ENCODE measurements at regions not wholly inside any gene's neighbourhood (a gene's known extent, or its start where the extent isn't known, plus 50 kb on each side); places are given as distances from the start of the nearest gene placed in this dataset.
"Not testable (repeated sequence)": the region's sequence is repeated elsewhere in the genome, so short reads cannot be mapped to it uniquely, and the experiment has no call there.

DNA sequence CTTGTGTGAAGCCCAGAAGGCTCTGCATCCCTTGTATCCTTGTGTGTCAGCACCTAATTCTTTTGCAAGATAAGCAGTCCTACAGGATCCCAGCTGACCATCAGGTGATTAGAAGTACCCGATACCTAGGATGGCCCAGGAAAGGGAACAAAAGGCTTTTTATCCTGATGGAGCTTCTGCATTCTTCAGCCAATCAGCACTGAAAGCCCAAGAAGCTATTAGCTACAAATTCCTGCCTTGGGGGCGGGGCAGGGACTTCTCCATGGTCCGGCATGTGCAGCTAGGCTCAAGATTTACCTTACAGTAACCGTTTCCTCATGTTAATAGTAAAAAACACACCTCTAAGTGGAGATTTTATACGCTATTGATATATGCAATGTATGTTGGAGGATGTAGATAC is 264.6 kb upstream of the THUMPD2 start:
- DNase-seq (ENCODE audit: low read depth): no peak

DNA sequence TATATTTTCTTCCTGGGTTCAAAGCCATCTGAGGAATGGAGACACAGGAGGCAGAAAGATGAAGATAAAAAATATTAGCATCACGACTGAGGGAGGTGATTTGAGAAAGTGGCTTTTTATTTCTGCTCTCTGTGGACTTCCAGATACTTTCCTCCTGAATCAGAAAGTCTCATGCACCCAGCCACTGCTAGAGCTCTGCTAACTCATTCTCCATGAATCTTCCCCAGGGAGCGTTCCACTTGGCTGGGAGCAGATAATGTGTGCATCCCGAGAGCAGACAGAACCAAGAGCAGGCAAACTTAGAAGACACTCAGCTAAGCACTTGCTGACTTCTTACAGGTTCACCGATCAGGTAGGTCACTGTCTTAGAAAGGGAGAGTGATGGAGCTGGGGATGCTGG is 264.1 kb upstream of the THUMPD2 start:
- no peak for DNase-seq (ENCODE audit: low read depth)

DNA sequence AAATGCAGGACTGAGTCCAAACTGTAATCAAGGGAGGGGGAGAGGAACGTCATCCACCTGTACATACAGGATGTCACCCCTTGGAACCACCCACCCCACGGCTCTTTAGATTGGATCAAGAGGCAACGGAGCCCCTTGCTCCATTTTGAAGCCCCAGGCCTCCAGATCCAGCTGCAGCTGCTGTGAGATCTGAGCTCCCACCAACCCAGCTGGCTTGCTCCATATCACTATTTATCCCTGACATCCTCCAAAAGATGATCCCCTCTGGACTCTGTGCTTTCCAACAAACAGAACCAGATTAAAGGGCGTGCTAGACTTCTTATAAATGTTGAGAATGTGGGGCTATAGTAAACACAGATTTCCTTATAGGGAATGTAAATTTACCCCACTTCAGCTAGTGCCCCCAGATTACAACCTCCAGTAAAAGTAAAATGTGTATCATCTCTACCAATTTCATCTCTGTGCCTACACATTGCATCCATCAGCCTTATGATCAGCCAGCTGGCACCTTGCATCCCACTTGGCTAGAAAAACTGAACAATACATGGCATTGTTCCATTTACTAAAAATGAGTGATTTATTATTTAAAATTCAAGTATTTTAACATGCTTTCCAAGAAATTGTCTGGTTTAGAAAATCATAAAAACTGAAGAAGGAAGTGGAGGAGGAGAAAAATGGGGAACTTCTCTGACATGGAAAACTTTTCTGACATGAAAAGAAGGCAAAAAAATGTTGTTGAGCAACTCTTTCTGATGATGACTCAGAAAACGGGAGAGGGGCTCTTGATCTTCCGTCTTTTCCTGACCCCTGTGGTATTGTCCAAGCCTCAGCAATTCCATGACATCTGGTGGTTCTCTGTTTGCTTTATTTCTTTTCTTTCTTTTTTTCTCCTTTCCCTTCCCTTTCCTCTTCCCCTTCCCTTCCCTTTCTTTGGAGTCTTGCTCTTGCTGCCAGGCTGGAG is 262.6 kb upstream of the THUMPD2 start:
- DNase-seq (ENCODE audit: low read depth): peak; percentile 65

DNA sequence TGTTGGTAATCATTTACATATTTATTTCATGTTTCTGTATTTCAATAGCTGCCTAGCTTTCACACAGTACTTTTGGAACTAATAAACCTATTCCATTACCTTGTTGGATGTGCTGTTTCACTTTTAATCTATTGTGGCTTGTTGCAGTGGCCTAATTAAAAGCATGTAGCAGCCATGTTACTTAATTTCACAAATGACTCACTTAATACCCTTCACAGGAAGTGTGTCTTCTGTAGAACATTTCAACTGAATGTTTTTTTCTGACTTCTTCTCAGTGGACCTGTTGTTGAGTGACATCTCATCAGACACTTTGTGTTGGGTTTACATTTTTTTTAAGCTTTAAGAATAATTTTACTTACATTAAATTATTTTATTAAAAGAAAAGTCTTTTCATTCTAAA is 260.5 kb upstream of the THUMPD2 start:
- no peak for DNase-seq (ENCODE audit: low read depth)

DNA sequence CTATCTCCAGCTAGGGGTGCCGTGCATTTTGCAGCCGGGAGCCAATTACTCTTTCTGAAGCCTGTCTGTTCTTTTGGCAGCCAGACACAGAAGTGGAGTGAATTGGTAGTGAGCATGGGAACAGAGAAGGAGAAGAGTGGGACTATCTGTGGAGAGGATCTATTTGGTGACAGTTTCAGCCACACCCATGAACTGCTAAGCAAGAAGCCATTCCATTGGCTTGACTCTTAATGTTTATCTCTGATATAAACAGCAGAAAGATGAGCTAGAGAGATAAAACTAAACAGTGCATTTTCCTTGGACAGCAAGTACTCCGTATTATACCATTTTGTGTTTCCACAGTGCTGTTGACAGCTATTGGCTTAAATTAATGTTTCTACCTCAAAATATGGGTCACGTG is 259.6 kb upstream of the THUMPD2 start:
- no peak for DNase-seq (ENCODE audit: low read depth)

DNA sequence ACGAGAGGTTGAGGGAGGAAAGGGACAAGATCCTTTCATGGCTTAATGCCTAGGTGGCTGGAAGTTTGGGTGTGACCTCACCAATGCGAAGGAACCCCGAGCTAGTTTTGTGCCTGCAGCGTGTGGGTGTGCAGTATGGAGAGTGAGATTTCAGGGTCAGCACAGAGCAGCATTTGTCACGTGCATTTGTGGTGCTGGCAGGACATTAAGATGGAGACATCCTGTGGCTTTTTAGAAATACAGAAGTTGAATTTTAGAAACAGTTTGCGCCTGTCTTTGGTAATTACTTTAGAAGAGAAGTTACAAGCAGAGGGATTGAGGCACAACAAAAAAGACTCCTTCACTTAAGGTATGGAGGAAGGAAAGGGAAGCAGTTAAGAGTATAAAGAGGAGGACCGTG is 258.2 kb upstream of the THUMPD2 start:
- DNase-seq (ENCODE audit: low read depth): no peak

DNA sequence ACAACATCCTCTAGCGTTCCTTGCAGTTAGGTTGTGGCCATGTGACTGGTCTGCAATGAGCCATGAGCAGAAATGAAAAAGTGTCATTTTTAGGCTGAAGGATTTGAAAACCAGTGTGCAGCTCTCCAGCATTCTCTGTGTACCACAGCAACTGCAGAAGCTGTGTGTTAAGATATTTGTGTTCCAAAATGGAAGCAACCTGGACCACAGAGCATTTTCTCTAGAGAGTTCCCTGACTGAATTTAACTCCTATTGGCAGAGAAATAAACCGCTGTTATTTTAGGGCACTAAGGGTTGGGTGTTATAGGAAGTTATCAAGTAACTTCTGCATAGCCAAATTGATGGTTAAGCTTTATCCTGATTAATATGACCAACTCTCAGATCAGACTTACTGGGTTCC is 257.2 kb upstream of the THUMPD2 start:
- no peak for DNase-seq (ENCODE audit: low read depth)

DNA sequence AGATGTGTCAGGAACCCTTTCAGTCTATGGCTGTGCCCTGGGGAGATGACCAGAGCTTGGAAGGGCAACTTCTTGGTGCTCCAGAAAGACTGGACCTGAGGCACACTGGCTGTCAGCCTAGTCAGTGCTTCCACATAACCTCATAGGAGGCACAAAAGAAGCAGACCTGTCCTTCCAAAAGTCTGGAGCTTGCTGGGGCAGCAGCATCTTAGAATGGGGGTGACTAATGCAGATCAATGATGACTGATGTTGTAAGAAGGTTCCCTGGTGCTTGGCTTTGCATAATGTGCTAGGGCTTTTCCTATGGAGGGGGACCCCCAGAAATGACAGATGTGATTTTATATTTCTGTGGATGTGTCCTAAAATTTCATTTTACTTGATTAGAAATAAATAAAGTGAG is 255.7 kb upstream of the THUMPD2 start:
- no peak for DNase-seq (ENCODE audit: low read depth)

DNA sequence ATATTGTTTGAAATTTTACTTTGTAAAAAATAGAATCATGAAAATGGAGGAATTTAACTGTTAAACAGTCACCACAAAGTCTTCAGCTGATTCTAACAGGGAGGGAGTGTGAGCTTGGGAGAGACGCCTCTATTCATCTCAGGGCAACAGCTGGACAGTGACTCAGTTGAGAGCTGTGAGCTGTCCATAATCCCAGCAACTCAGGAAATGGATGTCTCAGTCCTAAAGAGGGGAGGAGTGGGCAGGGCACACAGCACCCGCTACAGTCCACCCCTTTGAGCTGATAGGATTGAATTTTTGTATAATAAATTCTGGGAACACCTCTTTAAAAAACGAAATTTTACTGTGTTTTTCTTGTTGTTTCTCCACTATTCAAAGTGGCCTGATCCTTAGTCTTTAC is 255.1 kb upstream of the THUMPD2 start:
- no peak for DNase-seq (ENCODE audit: low read depth)

DNA sequence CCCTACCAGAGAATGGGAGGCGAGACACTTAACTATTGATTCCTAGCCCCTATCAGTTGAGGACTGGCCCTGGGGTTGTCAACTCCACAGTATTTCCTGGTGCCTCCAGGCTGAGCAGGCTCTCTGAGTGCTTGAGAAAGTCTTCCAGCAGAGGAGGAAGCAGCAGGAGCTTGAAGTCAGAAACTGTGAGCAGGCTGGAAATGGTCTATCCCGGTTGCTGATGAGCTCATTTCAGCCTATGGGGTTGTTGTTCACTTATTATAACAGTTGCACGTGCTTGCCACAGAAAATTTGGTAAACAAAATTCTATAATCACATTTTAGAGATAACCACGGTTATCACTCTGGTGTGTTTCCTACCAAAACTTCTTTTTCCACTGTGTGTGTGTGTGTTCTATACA is 254.7 kb upstream of the THUMPD2 start:
- no peak for DNase-seq (ENCODE audit: low read depth)

DNA sequence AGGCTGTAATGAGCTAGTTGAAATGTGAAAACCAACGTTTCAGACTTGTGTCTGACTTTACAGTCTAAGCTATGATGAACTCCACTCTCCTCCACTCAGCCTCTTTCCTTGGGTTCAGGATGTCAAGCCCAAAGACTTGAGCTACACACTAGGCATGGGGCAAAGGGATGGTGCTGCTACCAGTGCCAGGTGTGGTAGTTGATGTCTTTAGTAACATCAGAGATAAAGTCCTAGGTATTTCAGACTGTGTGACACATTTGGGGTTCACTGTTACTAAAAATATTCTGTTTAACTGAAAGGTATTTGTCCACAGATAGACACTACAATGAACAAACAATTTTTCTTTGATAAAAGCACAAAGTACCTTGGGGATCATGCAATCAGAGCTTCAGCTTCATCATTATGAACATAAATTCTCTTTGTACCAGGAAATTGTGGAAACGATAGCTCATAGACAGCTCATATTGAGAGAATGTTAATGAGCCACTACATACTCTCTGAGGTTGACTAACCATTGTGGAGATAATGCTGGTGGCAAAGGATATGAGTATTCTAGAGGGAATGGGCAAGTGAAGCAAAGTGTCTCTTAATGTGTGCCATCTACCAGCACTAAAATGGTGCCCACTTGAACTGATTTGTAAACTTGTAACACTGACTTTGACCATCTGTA is 253.7 kb upstream of the THUMPD2 start:
- peak; percentile 35 for DNase-seq (ENCODE audit: low read depth)

DNA sequence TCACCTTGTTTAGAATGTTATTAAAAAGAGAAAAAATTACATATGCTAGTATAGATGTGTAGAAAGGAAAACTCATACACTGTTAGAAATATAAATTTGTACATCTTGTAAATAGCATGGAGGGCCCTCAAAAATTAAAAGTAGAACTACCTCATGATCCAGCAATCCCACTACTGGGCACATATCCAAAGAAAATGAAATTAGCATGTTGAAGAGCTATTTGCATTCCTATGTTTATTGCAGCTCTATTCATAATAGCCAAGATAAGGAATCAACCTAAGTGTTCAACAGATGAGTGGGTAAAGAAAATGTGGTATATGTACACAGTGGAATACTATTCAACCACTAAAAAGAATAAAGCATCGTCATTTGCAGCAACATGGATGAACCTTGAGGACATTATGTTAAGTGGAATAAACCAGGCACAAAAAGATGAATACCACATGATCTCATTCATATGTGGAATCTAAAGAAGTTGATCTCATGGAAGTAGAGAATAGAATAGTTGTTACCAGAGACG is 251.5 kb upstream of the THUMPD2 start:
- DNase-seq (ENCODE audit: low read depth): no peak

DNA sequence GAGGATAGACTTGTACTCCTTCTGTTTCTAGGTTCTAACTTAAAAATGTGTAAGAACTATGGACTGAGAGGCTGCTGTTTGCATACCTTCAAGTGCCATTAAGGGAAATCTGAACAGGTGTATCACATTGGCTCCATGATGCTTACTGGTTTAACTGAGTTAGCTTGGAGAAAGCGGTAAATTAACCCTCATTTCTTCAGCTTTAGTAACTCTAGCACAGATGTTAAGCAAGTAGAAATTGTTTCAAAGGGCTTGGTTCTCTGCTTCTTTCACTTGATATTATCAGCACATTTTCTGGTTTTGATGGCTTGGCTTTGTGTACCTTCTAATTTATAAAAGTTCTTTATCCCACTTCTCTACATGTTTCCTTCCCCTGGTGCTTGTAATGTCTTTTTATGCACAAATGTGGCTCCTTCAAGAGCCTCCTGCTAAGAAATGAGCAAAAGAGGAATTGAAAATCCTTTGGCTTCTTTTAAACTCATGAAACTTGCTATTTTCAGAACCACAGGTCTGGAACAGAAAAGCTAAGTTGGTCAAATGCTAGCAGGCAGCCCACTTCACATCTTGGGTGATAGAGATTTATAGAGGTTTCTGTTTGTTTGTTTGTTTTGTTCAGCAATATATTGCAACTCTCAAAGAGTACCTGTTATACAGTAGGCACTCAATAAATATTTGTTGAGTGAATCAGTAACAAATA is 249.9 kb upstream of the THUMPD2 start:
- no peak for DNase-seq (ENCODE audit: low read depth)

DNA sequence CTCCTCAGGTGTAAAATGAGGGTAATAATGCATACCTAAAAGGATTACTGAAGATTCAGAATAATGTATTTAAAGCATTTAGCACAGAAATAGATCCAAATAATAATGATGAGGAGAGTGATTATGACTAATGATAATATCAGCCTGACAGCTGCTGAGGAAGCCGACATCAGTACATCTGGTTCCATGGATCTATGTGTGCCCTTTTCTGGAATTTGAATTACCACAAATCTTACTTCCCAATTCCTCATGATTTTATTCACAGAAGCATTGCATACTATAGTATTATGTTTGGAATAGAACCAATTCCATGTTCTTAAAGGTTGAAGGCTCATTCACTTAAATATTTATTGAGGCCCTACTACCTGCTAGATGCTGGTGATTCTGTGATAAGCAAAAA is 248.9 kb upstream of the THUMPD2 start:
- peak; percentile 22 for DNase-seq (ENCODE audit: low read depth)

DNA sequence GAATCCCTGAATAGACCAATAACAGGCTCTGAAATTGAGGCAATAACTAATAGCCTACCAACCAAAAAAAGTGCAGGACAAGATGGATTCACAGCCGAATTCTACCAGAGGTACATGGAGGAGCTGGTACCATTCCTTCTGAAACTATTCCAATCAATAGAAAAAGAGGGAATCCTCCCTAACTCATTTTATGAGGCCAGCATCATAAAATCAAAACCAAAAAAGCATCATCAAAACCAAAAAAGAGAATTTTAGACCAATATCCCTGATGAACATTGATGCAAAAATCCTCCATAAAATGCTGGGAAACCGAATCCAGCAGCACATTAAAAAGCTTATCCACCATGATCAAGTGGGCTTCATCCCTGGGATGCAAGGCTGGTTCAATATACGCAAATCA is 246.2 kb upstream of the THUMPD2 start:
- DNase-seq (ENCODE audit: low read depth): not testable (repeated sequence)

DNA sequence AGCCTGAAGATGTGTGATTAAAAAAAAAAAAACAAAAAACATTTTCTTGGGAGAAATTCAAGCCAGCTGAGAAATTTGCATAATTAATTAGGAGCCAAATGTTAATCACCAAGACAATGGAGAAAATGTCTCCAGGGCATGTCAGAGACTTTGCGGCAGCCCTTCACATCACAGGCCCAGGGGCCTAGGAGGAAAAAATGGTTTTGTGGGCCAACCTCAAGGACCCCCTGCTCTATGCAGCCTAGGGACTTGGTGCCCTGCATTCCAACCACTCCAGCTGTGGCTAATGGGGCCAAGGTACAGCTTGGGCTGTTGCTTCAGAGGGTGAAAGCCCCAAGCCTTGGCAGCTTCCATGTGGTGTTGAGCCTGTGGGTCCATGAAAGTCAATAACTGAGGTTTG is 241.9 kb upstream of the THUMPD2 start:
- DNase-seq (ENCODE audit: low read depth): no peak

DNA sequence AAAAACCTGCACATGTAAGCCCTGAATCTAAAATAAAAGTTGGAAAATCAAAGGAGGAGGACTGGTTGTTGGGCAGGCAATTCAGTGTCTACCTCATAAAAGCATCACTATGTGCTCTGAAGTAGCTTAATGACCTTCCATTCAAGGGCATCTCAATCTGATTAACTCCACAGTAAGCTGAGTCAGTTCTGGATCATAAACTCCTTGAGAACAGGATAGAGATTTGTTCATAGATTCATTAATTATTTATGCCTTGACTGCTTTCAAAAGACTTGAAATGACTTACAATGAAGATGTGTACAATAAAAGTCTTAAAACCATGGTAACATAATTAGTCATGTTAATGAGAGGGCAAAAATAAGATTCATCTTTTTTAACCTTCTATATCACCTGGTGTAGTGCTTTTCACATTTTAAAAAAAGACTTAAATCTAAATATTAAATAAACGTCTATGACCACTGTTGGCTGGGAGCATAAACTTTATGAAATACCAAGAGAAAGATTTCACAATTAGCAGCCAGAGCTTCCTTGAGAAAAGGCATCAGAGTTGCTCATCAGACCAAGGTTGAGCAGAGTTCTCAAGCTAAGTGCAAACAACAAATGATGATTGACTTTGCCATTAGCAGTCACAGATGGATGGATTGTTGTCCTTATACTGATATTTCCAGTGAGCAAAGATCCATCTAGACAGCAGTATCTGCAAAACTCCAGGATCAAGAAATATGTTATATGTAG is 237.3 kb upstream of the THUMPD2 start:
- peak; percentile 20 for DNase-seq (ENCODE audit: low read depth)

DNA sequence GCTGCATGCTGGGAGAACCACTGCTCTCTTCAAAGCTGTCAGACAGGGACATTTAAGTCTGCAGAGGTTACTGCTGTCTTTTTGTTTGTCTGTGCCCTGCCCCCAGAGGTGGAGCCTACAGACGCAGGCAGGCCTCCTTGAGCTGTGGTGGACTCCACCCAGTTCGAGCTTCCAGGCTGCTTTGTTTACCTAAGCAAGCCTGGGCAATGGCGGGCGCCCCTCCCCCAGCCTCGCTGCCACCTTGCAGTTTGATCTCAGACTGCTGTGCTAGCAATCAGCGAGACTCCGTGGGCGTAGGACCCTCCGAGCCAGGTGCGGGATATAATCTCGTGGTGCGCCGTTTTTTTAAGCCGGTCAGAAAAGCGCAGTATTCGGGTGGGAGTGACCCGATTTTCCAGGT is 234.9 kb upstream of the THUMPD2 start:
- not testable (repeated sequence) for DNase-seq (ENCODE audit: low read depth)

DNA sequence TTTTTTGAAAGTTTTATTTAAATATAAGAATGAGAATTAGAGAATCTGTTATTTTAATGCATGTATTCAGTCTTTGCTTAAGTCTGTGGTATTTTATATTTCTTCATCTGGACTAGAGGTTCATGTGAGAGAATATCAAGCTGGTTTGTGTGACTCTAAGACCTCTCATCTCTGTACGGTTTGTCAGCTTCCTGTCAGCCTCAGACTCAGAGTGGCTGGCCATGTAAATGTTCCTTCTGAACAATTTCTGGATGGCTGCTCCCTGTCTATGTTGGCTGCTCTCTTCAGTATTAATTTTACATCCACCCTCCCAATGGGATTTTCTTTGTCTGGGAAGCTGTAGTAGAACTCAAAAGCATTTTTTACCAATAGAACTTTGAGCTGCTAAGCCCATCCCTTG is 225.3 kb upstream of the THUMPD2 start:
- DNase-seq (ENCODE audit: low read depth): no peak

DNA sequence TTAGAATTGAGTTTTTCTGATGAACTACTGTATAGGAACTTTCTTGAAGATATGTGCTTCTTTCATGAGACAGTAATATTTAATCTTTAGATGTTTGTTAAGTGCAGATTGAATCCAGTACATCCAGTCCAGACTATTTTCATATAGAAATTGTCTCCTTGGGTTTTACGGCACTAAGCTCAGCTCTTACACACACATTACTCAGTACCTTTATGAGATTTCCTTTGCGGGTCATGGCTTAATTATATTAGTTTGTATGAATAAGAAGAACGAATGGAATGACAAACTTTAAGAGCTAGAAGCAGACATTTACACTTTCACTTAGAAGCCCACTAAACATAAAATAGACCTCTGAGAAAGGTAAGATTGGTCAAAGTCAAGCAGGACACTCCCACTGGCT is 223.3 kb upstream of the THUMPD2 start:
- no peak for DNase-seq (ENCODE audit: low read depth)

DNA sequence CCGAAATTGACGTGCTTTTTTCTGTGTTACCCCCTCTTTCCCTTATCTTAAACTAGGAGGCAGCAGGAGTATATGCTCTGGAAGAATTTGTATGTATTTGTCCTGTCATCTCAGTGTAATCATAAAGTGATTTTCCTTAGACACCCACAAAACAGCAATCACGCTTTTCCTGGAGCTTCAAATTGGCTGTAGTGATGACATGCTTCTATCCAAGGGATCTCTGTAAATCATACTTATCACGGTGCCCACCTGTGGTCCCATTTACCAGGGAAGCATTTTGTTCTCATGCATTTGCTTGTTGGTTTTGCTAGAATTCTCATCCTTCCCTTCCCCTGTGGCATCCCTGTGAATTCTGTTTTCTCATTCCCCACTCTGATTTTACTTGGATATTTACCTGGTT is 220.8 kb upstream of the THUMPD2 start:
- DNase-seq (ENCODE audit: low read depth): no peak

DNA sequence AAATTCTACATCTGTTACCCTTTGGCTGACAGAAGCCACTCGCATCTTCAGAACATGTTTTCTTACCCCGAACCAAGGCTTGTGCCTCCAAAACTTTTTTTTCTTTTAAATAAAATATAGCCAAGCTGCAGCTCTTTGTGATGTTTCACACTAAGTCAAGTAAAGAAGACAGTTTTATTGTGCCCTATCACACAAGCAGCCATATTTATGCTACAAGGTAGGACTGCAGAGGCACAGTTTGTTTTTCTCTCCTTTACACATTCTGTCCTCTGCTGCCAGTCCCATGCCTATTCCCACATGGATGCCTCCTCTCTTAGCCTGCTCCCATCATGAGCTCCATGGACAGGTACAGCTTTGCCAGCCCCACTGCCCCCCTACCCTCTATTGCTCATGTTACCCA is 219.6 kb upstream of the THUMPD2 start:
- DNase-seq (ENCODE audit: low read depth): no peak
